Liver (tissue), 3 donors: ENCODE measurements at regions not wholly inside any gene's neighbourhood (a gene's known extent, or its start where the extent isn't known, plus 50 kb on each side); places are given as distances from the start of the nearest gene placed in this dataset.

Experiments
- CTCF ChIP-seq: fragments of 150-350 bp; IDR thresholded peaks from 2 replicates; pipeline ENCODE4 v1.5.1; 2017; ENCODE audit warnings: improper control_type of control experiment, low read depth, low read length; ENCODE audit not compliant: missing input control
- FOXA1 ChIP-seq: IDR thresholded peaks from 2 replicates; pipeline ENCODE4 v1.6.1; 2016; ENCODE audit warnings: antibody characterized with exemption
- GABPA ChIP-seq, 2 donors: IDR thresholded peaks in 1 of 2; conservative IDR thresholded peaks in 1 of 2; 2 replicates each; pipeline ENCODE4 v1.6.1; 2016; ENCODE audit warnings: antibody characterized with exemption in 2 of 2, mild to moderate bottlenecking in 1 of 2, moderate library complexity in 1 of 2
- JUND ChIP-seq, 2 donors: IDR thresholded peaks; 2 replicates each; pipeline ENCODE4 v1.6.1; 2016; ENCODE audit warnings: antibody characterized with exemption in 2 of 2
- NR2F2 ChIP-seq: IDR thresholded peaks from 2 replicates; pipeline ENCODE4 v1.6.1; 2016; ENCODE audit warnings: antibody characterized with exemption
- RAD21 ChIP-seq, 2 donors: IDR thresholded peaks; 2 replicates each; pipeline ENCODE4 v1.6.1; 2016; ENCODE audit warnings: antibody characterized with exemption in 2 of 2, mild to moderate bottlenecking in 2 of 2
- REST ChIP-seq: IDR thresholded peaks from 2 replicates; pipeline ENCODE4 v1.6.1; 2016; ENCODE audit warnings: antibody characterized with exemption, mild to moderate bottlenecking
- RXRA ChIP-seq, 2 donors: IDR thresholded peaks; 2 replicates each; pipeline ENCODE4 v1.6.1; 2017 to 2018; ENCODE audit warnings: antibody characterized with exemption in 2 of 2, mild to moderate bottlenecking in 1 of 2
- SP1 ChIP-seq: IDR thresholded peaks from 2 replicates; pipeline ENCODE4 v1.6.1; 2018; ENCODE audit warnings: antibody characterized with exemption, mild to moderate bottlenecking
- TAF1 ChIP-seq: conservative IDR thresholded peaks from 2 replicates; pipeline ENCODE4 v1.6.1; 2016; ENCODE audit warnings: antibody characterized with exemption, mild to moderate bottlenecking
- YY1 ChIP-seq: IDR thresholded peaks from 2 replicates; pipeline ENCODE4 v1.6.1; 2016; ENCODE audit warnings: antibody characterized with exemption, mild to moderate bottlenecking
- ZBTB33 ChIP-seq: IDR thresholded peaks from 2 replicates; pipeline ENCODE4 v1.6.1; 2016; ENCODE audit warnings: antibody characterized with exemption
- TF ChIP-seq, protein P1 (sequence below): IDR thresholded peaks from 2 replicates; pipeline ENCODE4 v1.6.1; 2016; ENCODE audit warnings: antibody characterized with exemption
- TF ChIP-seq, protein P2 (sequence below): IDR thresholded peaks from 2 replicates; pipeline ENCODE4 v1.6.1; 2016; ENCODE audit warnings: antibody characterized with exemption
- donor health status: healthy.
- donor health status: healthy.

GRCh38 chr2:191569025-191569424, 108.9 kb upstream of the NABP1 start:
- TF ChIP-seq JUND (IDR thresholded peaks at IDR 0.05): no peak
- no peak for TF ChIP-seq CTCF
- no peak for TF ChIP-seq SP1
- no peak for TF ChIP-seq REST
- TF ChIP-seq, protein P1, sequence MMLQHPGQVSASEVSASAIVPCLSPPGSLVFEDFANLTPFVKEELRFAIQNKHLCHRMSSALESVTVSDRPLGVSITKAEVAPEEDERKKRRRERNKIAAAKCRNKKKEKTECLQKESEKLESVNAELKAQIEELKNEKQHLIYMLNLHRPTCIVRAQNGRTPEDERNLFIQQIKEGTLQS: no peak
- no peak for TF ChIP-seq TAF1
- TF ChIP-seq, protein P2, sequence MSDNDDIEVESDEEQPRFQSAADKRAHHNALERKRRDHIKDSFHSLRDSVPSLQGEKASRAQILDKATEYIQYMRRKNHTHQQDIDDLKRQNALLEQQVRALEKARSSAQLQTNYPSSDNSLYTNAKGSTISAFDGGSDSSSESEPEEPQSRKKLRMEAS: no peak
- TF ChIP-seq ZBTB33: no peak
- no peak for TF ChIP-seq GABPA (IDR thresholded peaks at IDR 0.05 in 1 of 2, conservative IDR thresholded peaks at IDR 0.05 in 1 of 2)
- no peak for TF ChIP-seq YY1
- TF ChIP-seq RAD21 (IDR thresholded peaks at IDR 0.05): no peak
- no peak for TF ChIP-seq FOXA1
- TF ChIP-seq RXRA (IDR thresholded peaks at IDR 0.05): no peak
- TF ChIP-seq NR2F2: no peak
